OCI-LY7 (cell line): ENCODE measurements at regions not wholly inside any gene's neighbourhood (a gene's known extent, or its start where the extent isn't known, plus 50 kb on each side); places are given as distances from the start of the nearest gene placed in this dataset.

Source experiments
- BruUV-seq: library from RNA; stranded (reverse); fragments of 400-500 nt; replicated peaks from 2 replicates; lab custom pipeline; 2021; lab: Mats Ljungman, UMichigan
- CTCF ChIA-PET: fragments of 300-600 bp; sonication (Branson Sonifier 250); formaldehyde crosslinking; loops from one replicate; lab custom pipeline; 2022; ENCODE audit warnings: antibody characterized with exemption; ENCODE audit not compliant: unreplicated experiment; lab: Charles Lee
- POLR2A ChIA-PET: fragments of 300-600 bp; sonication (Branson Sonifier 250); formaldehyde crosslinking; loops from one replicate; lab custom pipeline; 2022; ENCODE audit warnings: antibody characterized with exemption; lab: Charles Lee
- DNase-seq: peaks from one replicate; pipeline ENCODE4 v3.0.0-alpha.2; 2015; ENCODE audit warnings: low spot score
- H2AFZ ChIP-seq: fragments of 200-600 bp; sonication (generic), shearing (Covaris generic); 2 replicates; pipeline ENCODE4 v1.6.1; 2014; ENCODE audit warnings: mild to moderate bottlenecking, antibody characterized with exemption, low read length, moderate library complexity
- H3K27ac ChIP-seq: fragments of 200-600 bp; sonication (generic); 2 replicates; pipeline ENCODE4 v1.5.1; 2014; ENCODE audit warnings: mixed run types, low read depth, mild to moderate bottlenecking, moderate library complexity, low read length, inconsistent platforms; ENCODE audit not compliant: poor library complexity, severe bottlenecking
- H3K36me3 ChIP-seq: fragments of 200-600 bp; sonication (generic); 2 replicates; pipeline ENCODE4 v1.6.1; 2014; ENCODE audit warnings: mild to moderate bottlenecking, antibody characterized with exemption, low read length, moderate library complexity, mixed read lengths; ENCODE audit not compliant: insufficient read depth
- H3K4me1 ChIP-seq: fragments of 200-600 bp; sonication (generic); 2 replicates; pipeline ENCODE4 v1.5.1; 2014; ENCODE audit warnings: mild to moderate bottlenecking, low read length; ENCODE audit not compliant: insufficient read depth, poor library complexity, severe bottlenecking
- H3K4me2 ChIP-seq: fragments of 200-600 bp; sonication (generic); 2 replicates; pipeline ENCODE4 v1.6.1; 2014; ENCODE audit warnings: mild to moderate bottlenecking, low read length
- H3K4me3 ChIP-seq: fragments of 200-600 bp; sonication (generic); 2 replicates; pipeline ENCODE4 v1.5.1; 2014; ENCODE audit warnings: mild to moderate bottlenecking, low read depth, low read length; ENCODE audit not compliant: poor library complexity, severe bottlenecking
- H3K79me2 ChIP-seq: fragments of 200-600 bp; sonication (generic); 2 replicates; pipeline ENCODE4 v1.6.1; 2016; ENCODE audit warnings: low read depth, mild to moderate bottlenecking, low read length, moderate library complexity, mixed read lengths; ENCODE audit not compliant: insufficient read depth
- H3K9me2 ChIP-seq: fragments of 200-600 bp; sonication (generic); 2 replicates; pipeline ENCODE4 v1.6.1; 2016; ENCODE audit warnings: mild to moderate bottlenecking, low read length, mixed read lengths; ENCODE audit not compliant: insufficient read depth
- H3K9me3 ChIP-seq: fragments of 200-600 bp; sonication (generic); 2 replicates; pipeline ENCODE4 v1.6.1; 2014; ENCODE audit warnings: mild to moderate bottlenecking, mixed run types, low read length, mixed read lengths
- H4K20me1 ChIP-seq: fragments of 200-600 bp; sonication (generic); 2 replicates; pipeline ENCODE4 v1.6.1; 2014; ENCODE audit warnings: mild to moderate bottlenecking, antibody characterized with exemption, low read length, moderate library complexity, mixed read lengths; ENCODE audit not compliant: insufficient read depth
- CTCF ChIP-seq: fragments of 200-600 bp; sonication (generic); conservative IDR thresholded peaks from 2 replicates; pipeline ENCODE4 v1.5.1; 2014; ENCODE audit warnings: mild to moderate bottlenecking, antibody characterized with exemption, low read length, moderate library complexity, mixed read lengths
- EZH2phosphoT487 ChIP-seq: fragments of 200-600 bp; sonication (generic); IDR thresholded peaks from 2 replicates; pipeline ENCODE4 v1.6.1; 2018; ENCODE audit warnings: low read depth, borderline replicate concordance, mild to moderate bottlenecking, mixed run types, antibody characterized with exemption, low read length, moderate library complexity, mixed read lengths
- intact Hi-C: fragments of 100-400 bp; cut with micrococcal nuclease; formaldehyde crosslinking; loops from one replicate; pipeline ENCODE4 v1.10.0; 2022; ENCODE audit not compliant: unreplicated experiment

GRCh38 chr12:63013302-63013701, 78.4 kb upstream of the PPM1H start:
- POLR2A ChIA-PET, result interaction anchor here (1.2 kb wide), 1 partner anchor 12 kb away, joined by 4 read pairs; no protein-coding TSS in a partner anchor
- CTCF ChIA-PET, result no interaction called here

GRCh38 chr12:63010698-63011097, 75.7 kb upstream of the PPM1H start:
- Histone ChIP-seq H3K27ac (no peak overlapping the region), H4K20me1 (no peaks in the 10 kb centered on the region), H3K9me2 (no peaks in the 10 kb centered on the region), H3K9me3 (no peaks in the 10 kb centered on the region), H3K36me3 (no peaks in the 10 kb centered on the region), H2AFZ (no peak overlapping the region), H3K79me2 (no peaks in the 10 kb centered on the region), H3K4me2 (no peak overlapping the region), H3K4me1 (no peaks in the 10 kb centered on the region), H3K4me3 (no peak overlapping the region)
- no TSS peak for BruUV-seq
- intact Hi-C loops, result no loop called here
- ChIA-PET CTCF (no interaction called here), POLR2A (interaction anchor here (0.6 kb wide), 2 partner anchors 83 to 194 kb away, joined by 3 to 4 read pairs; no protein-coding TSS in a partner anchor)
- no peak for TF ChIP-seq EZH2phosphoT487
- no peak for TF ChIP-seq CTCF
- no peak for DNase-seq

More at GRCh38 chr12:63013302-63013701, 78.4 kb upstream of the PPM1H start:
- H3K27ac ChIP-seq, result no peak overlapping the region
- TF ChIP-seq EZH2phosphoT487 (no peak), CTCF (no peak)
- H3K9me3 ChIP-seq, result no peaks in the 10 kb centered on the region
- H3K4me3 ChIP-seq, result no peak overlapping the region
- no peaks in the 10 kb centered on the region for H3K79me2 ChIP-seq
- intact Hi-C loops, result no loop called here
- H3K4me1 ChIP-seq, result no peaks in the 10 kb centered on the region
- no peak overlapping the region for H3K4me2 ChIP-seq
- H3K9me2 ChIP-seq, result no peaks in the 10 kb centered on the region; the same call in 1 of the 2 replicates
- no TSS peak for BruUV-seq
- H4K20me1 ChIP-seq, result no peaks in the 10 kb centered on the region
- H3K36me3 ChIP-seq, result no peaks in the 10 kb centered on the region
- no peak for DNase-seq
- H2AFZ ChIP-seq, result no peak overlapping the region

GRCh38 chr12:63008372-63008771, 73.4 kb upstream of the PPM1H start:
- no peaks in the 10 kb centered on the region for H3K36me3 ChIP-seq
- H3K9me3 ChIP-seq, result no peaks in the 10 kb centered on the region
- no peaks in the 10 kb centered on the region for H4K20me1 ChIP-seq
- H3K9me2 ChIP-seq, result no peaks in the 10 kb centered on the region
- no peaks in the 10 kb centered on the region for H3K4me1 ChIP-seq
- CTCF ChIA-PET, result no interaction called here
- intact Hi-C loops, result no loop called here
- POLR2A ChIA-PET, result no interaction called here
- no peak overlapping the region for H2AFZ ChIP-seq
- no peak for DNase-seq
- no TSS peak for BruUV-seq
- no peak overlapping the region for H3K4me2 ChIP-seq
- H3K27ac ChIP-seq, result no peak overlapping the region
- no peak overlapping the region for H3K4me3 ChIP-seq
- TF ChIP-seq EZH2phosphoT487 (no peak), CTCF (no peak)
- H3K79me2 ChIP-seq, result no peaks in the 10 kb centered on the region
